ENCODE measurements at regions not wholly inside any gene's neighbourhood (a gene's known extent, or its start where the extent isn't known, plus 50 kb on each side); places are given as distances from the start of the nearest gene placed in this dataset.

DNA sequence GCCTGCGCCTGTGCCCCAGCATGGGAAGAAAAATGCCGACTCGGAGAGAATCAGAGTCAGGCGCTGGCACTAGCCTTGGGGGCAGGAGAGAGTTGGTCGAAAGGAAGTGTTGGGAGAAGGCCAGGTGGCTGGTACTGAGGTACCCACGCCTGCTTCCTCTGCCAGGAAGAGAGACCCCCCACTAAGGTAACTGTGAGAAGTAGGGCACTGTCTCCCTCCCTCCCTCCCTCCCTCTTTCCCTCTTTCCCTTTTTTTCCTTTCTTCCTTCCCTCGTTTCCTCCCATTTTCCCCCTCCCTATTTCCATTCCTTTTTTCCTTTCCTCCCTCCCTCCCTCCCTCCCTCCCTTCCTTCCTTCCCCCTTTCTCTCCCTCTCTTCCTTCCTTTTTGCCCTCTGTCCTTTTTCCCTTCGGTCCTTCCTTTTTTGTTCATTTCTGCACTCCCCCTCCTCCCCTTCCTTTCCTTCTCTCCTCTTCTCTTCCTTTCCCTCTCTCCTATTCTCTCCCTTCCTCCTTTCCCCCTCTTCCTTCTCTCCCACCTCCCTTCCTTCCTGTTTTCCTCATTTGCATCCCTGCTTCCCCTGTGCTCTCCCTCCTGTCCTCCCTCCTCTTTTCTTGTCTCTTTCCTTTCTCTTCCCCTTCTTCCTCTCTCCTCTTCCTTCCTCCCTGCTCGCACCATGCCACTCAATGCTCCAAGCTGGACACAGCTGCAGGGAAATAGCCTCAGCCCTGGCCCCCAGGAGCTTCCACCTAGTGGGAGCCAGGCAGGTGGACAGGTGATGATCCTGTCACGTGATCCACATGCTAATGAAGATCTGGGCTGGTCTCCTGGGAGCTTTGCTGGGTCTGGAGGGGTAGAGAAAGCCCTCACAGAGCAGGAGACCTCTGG, 148.0 kb downstream of the DHX35 start:
- DNase-seq, result peak; percentile 74

DNA sequence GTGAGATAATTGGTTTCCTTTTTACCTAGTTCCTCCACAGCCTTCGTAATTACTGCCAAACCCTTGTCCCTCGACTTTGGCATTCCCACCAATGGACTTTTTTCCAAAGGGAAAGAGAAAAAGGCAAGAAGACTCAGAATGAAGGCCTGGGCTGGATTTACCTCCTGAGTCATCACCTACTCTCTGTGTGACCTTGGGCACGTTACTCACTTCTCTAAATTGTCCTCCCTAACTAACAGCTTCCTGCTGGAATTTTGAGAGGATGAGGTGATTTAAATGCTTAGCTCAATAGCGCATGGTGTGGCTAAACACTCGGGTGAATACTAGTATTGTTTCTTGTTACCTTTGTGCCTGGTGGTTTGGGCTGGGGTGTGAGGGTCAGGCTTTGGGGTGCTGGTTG, 146.6 kb downstream of the DHX35 start:
- DNase-seq, result no peak

DNA sequence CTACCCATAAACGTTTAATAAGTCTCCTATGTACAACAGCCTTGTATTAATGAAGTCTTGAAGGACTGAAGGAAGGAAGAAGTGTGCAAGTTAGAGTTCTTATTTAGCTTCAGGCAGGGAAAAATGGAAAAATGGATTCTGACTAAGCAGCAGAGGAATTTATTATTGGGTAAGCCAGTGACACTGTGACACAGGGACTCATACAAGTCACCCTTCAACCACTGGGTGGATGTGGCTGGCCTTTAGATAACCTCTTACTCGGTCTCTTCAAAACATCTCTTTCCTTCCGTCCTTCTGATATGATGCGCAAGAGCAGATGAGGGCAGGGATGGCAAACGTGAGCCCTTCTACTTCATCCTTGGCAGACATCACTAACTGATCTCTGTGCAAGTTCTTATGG, 145.6 kb downstream of the DHX35 start:
- no peak for DNase-seq

DNA sequence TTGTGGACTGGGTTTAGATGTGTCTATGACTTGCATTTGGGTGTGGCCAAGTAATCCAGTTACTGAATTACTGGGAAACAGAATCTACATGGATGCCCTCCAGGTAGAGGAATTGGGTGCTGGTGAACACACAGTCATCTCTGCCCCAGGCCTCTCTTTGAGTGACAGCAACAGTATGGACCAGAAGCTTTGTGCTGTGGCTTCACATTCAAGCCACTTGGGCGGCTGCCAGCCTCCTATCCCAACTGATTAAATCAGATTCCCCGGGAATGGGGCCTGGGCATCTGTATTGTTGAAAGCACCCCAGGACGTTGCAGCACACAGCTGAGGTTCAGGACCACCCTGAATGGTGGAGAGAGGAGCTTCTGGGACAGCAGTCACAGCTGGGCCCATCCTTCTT, 144.6 kb downstream of the DHX35 start:
- DNase-seq, result no peak

DNA sequence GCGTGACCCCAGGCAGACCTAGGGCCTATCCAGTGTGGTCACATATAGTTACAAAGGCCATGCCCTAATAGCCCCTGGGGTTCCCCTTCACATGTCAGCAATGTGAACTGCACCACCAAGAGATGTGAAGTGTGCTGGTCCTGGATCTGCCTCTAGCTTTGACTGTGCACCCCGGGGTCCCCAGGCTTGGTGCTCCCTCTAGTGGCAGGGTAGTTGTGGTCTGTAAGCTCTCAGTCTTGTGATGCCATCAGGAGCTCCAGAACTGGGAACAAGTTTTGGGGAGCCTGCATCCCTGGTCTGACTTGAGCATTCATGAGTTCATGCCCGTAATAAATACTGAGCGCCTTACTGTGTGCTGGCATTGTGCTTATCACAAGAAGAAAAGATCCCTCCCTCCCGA, 143.4 kb downstream of the DHX35 start:
- no peak for DNase-seq

DNA sequence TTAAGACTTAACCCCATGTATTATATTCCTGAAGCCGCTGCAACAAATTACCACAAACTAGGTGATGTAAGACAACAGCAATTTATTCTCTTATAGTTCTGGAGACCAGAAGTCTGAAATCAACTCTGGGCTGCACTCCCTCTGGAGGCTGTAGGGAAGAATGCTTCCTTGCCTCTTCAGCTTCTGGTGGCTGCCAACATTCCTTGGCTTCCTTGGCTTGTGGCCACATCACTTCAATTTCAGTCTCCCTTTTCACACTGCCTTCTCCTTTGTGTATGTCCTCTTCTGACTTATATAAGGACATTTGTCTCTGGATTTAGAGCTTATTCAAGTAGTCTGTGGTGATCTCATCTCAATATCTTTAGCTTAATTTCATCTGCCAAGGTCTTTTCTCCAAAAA, 141.6 kb downstream of the DHX35 start:
- no peak for DNase-seq

DNA sequence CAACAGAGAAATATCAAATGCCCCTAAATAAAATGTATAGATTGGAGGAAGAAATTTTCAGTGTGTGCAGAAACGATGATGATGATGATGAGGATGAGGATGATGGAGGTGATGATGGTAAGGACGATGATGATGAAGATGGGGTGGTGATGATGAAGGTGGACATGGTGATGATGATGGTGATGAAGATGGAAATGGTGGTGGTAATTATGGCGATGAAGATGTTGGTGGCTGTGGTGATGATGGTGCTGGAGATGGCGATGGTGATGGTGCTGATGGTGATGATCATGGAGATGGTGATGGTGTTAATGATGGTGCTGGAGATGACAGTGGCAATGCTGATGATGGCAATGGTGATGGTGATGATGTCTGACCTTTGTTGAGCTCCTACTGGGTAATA, 141.2 kb downstream of the DHX35 start:
- DNase-seq, result no peak

DNA sequence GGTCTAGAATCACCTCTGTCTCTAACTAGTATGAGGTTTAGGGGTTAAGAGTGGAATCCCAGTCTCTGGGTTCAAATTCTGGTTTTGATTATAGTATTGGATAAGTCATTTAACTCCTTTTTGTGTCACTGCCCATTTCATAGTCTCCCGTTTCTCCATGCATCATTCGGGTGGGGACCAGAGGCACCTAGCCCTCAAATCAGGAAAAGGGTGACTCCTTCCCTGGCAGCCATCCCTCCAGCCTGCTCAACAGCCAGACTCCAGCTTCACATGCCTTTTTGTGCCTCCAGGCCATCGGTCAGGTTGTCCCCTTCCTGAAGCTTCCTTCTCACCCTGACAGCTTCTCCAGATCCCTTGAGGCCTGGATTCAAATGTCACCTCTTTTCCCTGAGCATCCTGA, 139.8 kb downstream of the DHX35 start:
- DNase-seq, result no peak

DNA sequence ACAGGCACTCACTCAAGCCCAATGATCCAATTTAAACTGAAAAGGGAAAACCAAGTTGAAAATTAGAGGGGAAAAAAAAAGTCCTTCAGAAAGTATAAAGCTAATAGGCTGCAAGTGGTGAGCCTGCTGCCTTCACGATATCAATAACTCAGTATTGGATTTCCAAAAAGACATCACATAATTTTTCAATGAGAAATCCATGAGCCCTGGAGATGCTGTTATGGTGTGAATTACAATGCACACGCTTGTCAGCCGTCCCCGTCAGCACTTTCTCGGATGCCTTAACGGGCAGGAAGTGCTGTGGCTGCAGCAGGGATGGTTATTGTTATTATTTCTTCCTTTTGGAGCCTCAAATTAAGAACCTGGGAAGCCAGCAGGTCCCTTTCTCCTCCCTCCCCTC, 138.5 kb downstream of the DHX35 start:
- no peak for DNase-seq

DNA sequence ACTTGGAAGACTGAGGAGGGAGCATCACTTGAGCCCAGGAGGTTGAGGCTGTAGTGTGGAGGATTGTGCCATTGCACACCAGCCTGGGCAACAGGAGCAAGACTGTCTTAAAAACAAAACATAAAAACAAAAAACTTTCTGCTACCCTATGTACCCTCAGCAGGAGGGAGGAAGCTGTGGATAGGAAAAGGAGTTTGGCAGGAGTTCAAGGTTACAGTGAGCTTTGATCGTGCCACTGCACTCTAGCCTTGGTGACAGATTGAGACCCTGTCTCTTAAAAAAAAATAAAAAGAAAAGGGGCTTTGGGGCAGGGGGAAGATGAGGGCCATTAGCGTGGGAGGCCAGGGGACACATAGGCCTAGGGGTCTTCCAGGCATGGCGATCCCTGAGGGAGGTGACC, 135.7 kb downstream of the DHX35 start:
- peak; percentile 14 for DNase-seq

DNA sequence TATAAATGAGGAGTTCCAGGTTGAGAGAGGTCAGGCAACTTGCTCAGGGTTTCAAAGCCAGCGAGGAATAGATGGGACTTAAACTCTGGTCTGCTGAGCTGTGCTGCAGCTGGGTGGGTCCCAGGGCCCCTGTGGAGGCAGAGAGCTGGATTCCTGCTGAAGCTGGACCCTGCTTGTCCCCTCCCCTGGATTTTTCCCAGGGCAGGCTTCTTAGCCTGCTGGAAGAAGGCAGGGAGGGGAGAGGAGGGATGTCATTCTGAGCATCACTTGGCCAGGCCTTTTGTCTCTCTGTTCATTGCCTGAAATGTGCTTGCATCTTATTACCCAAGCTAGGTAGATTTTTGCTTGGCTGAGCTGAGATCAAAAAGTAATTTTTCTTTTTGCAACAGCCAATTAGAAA, 133.7 kb downstream of the DHX35 start:
- DNase-seq, result no peak

DNA sequence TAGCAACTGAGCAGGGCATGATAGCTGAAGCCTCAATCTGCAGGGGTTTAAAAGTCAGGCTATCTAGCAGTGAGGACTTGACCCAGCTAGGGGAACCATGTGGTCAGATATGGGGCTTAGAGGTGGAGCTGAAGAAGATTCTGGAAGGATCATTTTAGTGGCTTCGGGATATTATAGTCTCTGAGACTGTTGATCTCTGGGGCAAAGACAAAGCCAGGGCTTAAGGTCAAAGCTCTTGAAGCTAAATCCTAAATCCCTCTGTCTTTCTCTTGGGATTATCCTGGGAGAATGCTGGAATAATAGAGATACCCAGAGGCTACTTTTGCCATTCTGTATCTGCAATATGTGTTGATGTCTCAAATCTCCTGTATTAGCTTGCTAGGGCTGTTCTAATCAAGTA, 132.2 kb downstream of the DHX35 start:
- no peak for DNase-seq

DNA sequence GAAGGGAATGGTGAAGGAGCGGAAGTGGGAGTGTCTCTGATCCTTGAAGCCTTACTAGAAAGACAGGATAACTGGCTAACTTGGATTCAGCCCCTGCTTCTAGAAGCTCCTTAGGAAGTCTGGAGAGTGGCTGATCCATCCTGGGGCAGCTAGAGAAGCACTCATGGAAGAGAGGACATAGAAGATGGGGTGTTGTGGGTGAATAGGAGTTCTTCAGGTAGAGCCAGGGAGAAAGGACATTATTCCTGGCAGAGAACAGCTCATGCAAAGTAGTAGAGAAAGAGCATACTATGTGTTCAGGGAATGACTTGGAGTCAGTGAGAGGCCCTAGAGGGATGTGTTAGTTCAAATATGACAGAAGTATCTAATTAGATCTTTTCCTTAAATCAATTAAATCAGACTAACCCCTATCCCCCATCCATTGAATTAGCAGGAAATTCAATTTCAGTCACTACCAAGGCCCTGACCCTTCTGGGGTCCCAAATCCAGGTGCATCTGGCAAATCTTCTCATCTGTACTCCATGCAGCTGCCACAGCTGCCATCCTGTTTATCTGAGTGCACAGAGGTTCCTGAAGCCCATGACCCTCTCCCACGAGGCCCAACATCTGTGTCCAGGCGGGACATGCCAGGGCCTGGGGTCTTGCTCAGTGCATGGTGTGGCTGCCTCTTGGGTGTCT, 130.7 kb downstream of the DHX35 start:
- DNase-seq, result no peak

DNA sequence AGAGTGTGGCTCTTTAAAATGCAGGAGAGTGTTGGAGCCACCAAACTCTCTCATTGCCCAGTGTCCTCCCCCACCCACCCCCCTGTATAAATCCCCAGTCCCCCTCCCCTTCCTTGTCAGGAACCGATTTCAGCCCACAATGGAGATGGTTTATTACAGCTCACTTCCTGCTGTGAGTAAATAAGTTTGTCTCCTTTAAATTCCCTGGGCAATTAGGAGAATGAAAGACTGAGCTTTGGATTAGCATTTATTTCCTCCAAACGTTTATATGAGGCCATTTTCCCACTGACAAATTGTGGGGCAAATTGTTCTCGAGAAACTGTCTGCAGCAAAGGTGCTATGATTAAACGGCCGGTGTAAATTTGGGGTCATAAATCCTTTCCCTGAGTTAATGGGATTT, 128.8 kb downstream of the DHX35 start:
- no peak for DNase-seq

DNA sequence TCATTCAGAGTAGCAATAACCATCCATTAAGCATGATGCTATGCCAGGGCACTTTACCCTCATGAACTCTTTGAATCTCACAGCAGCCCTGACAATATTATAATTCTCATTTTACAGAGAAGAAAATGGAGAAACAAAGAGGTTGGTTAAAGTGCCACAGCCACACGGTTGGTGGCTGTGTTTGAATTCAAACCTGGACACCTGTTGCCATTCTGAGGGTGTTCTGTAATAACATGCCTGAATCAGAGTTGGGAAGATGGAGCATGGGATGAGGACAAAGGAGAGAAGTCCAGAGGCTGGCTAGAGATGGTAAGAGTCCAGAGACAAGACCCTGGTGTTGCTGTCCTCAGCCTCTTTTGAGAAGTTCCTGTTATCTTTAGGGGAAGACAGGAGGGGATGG, 127.7 kb downstream of the DHX35 start:
- no peak for DNase-seq
